GM23338 (cell line): ENCODE measurements at regions not wholly inside any gene's neighbourhood (a gene's known extent, or its start where the extent isn't known, plus 50 kb on each side); places are given as distances from the start of the nearest gene placed in this dataset.

Experiments used
- ATAC-seq: fragments of 200-7000 bp; cut with Tn5 transposase; 3 replicates; pipeline ENCODE4 v1.9.1; 2020
- DNase-seq: peaks from one replicate; pipeline ENCODE4 v3.0.0-alpha.2; 2015; ENCODE audit warnings: low spot score
- H2AFZ ChIP-seq: fragments of 200-600 bp; sonication (generic); 2 replicates; pipeline ENCODE4 v1.8.0; 2016; ENCODE audit warnings: antibody characterized with exemption, mild to moderate bottlenecking, moderate library complexity
- H3F3A ChIP-seq: fragments of 200-600 bp; sonication (generic); replicated peaks from 2 replicates; pipeline ENCODE4 v1.8.0; 2017; ENCODE audit warnings: antibody characterized with exemption, mixed run types, low read depth
- H3K27ac ChIP-seq: fragments of 200-600 bp; sonication (generic); 2 replicates; pipeline ENCODE4 v1.6.1; 2016; ENCODE audit warnings: low read depth
- H3K27me3 ChIP-seq: fragments of 200-600 bp; sonication (generic); 2 replicates; pipeline ENCODE4 v1.8.0; 2016; ENCODE audit warnings: mild to moderate bottlenecking, mixed run types, moderate library complexity; ENCODE audit not compliant: insufficient read depth
- H3K36me3 ChIP-seq: fragments of 200-600 bp; sonication (generic); 2 replicates; pipeline ENCODE4 v1.8.0; 2016; ENCODE audit warnings: mild to moderate bottlenecking; ENCODE audit not compliant: insufficient read depth
- H3K4me1 ChIP-seq: fragments of 200-600 bp; sonication (generic); 2 replicates; pipeline ENCODE4 v1.8.0; 2016; ENCODE audit warnings: mild to moderate bottlenecking, moderate library complexity; ENCODE audit not compliant: insufficient read depth
- H3K4me2 ChIP-seq: fragments of 200-600 bp; sonication (generic); 2 replicates; pipeline ENCODE4 v1.7.1; 2017; ENCODE audit warnings: mixed run types
- H3K4me3 ChIP-seq: fragments of 200-600 bp; sonication (generic); 2 replicates; pipeline ENCODE4 v1.6.1; 2016; ENCODE audit warnings: mixed run types
- H3K79me2 ChIP-seq: fragments of 200-600 bp; sonication (generic); replicated peaks from 2 replicates; pipeline ENCODE4 v1.8.0; 2017; ENCODE audit warnings: mild to moderate bottlenecking; ENCODE audit not compliant: insufficient read depth
- H3K9me2 ChIP-seq: fragments of 200-600 bp; sonication (generic); 2 replicates; pipeline ENCODE4 v1.8.0; 2017; ENCODE audit not compliant: insufficient read depth
- H4K20me1 ChIP-seq: fragments of 200-600 bp; sonication (generic); replicated peaks from 2 replicates; pipeline ENCODE4 v1.8.0; 2017; ENCODE audit warnings: mild to moderate bottlenecking; ENCODE audit not compliant: insufficient read depth
- H3K27ac Mint-ChIP-seq: 2 replicates; pipeline ENCODE4 v1.8.0; 2020; ENCODE audit warnings: inconsistent platforms, mild to moderate bottlenecking, moderate library complexity, mixed read lengths
- H3K27me3 Mint-ChIP-seq: 3 replicates; pipeline ENCODE4 v1.8.0; 2022; ENCODE audit warnings: low read depth, mild to moderate bottlenecking, moderate library complexity, mixed read lengths, inconsistent platforms; ENCODE audit not compliant: insufficient read depth, poor library complexity
- H3K36me3 Mint-ChIP-seq: 3 replicates; pipeline ENCODE4 v1.8.0; 2021; ENCODE audit warnings: low read depth, mild to moderate bottlenecking, inconsistent platforms, moderate library complexity, mixed read lengths
- H3K4me1 Mint-ChIP-seq: 3 replicates; pipeline ENCODE4 v1.8.0; 2020; ENCODE audit warnings: mild to moderate bottlenecking, inconsistent platforms, mixed read lengths
- H3K4me3 Mint-ChIP-seq: 3 replicates; pipeline ENCODE4 v1.8.0; 2021; ENCODE audit warnings: moderate library complexity, mild to moderate bottlenecking, inconsistent platforms, mixed read lengths
- H3K9me3 Mint-ChIP-seq: 3 replicates; pipeline ENCODE4 v1.8.0; 2020; ENCODE audit warnings: moderate library complexity, mild to moderate bottlenecking, inconsistent platforms, mixed read lengths
- CREB1 ChIP-seq: fragments of 250-450 bp; sonication (Bioruptor Pico); IDR thresholded peaks from 2 replicates; pipeline ENCODE4 v1.5.0; 2020; ENCODE audit warnings: low read depth, mild to moderate bottlenecking, moderate library complexity
- CTCF ChIP-seq, 2 experiments: fragments of 200-600 bp in 1 of 2; sonication (generic) in 1 of 2; conservative IDR thresholded peaks; 2 replicates each; pipeline versions ENCODE4 v1.5.1 to v1.6.1; 2016 to 2017; ENCODE audit warnings: antibody characterized with exemption in 2 of 2, low read depth in 2 of 2, mild to moderate bottlenecking in 2 of 2, moderate library complexity in 1 of 2
- ETS1 ChIP-seq: IDR thresholded peaks from 2 replicates; pipeline ENCODE4 v1.6.1; 2016; ENCODE audit warnings: antibody characterized with exemption
- EZH2 ChIP-seq: fragments of 200-600 bp; sonication (generic); IDR thresholded peaks from one replicate; pipeline ENCODE4 v1.8.0; 2017; ENCODE audit warnings: antibody characterized with exemption, mild to moderate bottlenecking, low read depth; ENCODE audit not compliant: unreplicated experiment
- EZH2phosphoT487 ChIP-seq: fragments of 200-600 bp; sonication (generic); IDR thresholded peaks from one replicate; pipeline ENCODE4 v1.8.1; 2018; ENCODE audit warnings: antibody characterized with exemption; ENCODE audit not compliant: unreplicated experiment
- JUNB ChIP-seq: IDR thresholded peaks from one replicate; pipeline ENCODE4 v1.6.1; 2016; ENCODE audit warnings: antibody characterized with exemption; ENCODE audit not compliant: unreplicated experiment
- NANOG ChIP-seq: IDR thresholded peaks from 2 replicates; pipeline ENCODE4 v1.6.1; 2016; ENCODE audit warnings: antibody characterized with exemption, borderline replicate concordance
- POLR2AphosphoS5 ChIP-seq: IDR thresholded peaks from 2 replicates; pipeline ENCODE4 v1.6.1; 2016; ENCODE audit warnings: antibody characterized with exemption, low read depth
- REST ChIP-seq: IDR thresholded peaks from one replicate; pipeline ENCODE4 v1.6.1; 2018; ENCODE audit warnings: antibody characterized with exemption; ENCODE audit not compliant: unreplicated experiment
- STAT1 ChIP-seq: IDR thresholded peaks from one replicate; pipeline ENCODE4 v1.6.1; 2016; ENCODE audit warnings: antibody characterized with exemption; ENCODE audit not compliant: unreplicated experiment
- ZNF114 ChIP-seq: fragments of 250-450 bp; sonication (Bioruptor Pico); IDR thresholded peaks from 2 replicates; pipeline ENCODE4 v1.5.0; 2020; ENCODE audit warnings: mild to moderate bottlenecking, moderate library complexity
- ZNF331 ChIP-seq: fragments of 250-450 bp; sonication (Bioruptor Pico); IDR thresholded peaks from 2 replicates; pipeline ENCODE4 v1.5.0; 2020; ENCODE audit warnings: low read depth, mild to moderate bottlenecking, moderate library complexity
- ZNF462 ChIP-seq: fragments of 250-450 bp; sonication (Bioruptor Pico); IDR thresholded peaks from 2 replicates; pipeline ENCODE4 v1.5.0; 2020; ENCODE audit warnings: mild to moderate bottlenecking, moderate library complexity

DNA sequence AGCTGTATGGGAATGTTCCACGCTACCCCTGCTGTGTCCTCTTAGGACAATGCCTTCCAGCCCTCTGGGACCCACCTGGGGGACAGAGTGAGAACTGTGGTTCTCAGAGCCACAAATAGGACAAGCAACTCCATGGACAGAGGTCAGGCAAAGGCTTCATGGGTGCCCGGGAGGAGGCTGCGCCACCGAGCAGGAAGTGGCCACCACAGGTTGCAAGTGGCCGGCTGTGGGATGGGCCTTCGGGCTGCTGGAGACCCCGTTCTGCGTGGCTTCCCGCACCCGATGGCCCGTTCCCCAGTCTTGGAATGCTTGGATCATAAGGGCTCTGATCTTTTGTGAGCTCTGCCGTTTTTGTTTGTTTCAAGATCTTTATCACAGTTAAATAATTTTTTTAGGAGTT lies 118.8 kb downstream of the BOD1 start:
- H3K4me1 Mint-ChIP-seq = peaks cover 11% of the 10 kb centered on the region
- H3K4me3 Mint-ChIP-seq = no peak overlapping the region
- Histone ChIP-seq H3K4me2 (no peak overlapping the region), H3K9me2 (peaks cover 5% of the 10 kb centered on the region; the same call in 1 of the 2 replicates), H3K27me3 (no peaks in the 10 kb centered on the region), H4K20me1 (no peaks in the 10 kb centered on the region), H2AFZ (no peak overlapping the region), H3F3A (no peaks in the 10 kb centered on the region), H3K27ac (no peak overlapping the region), H3K79me2 (no peaks in the 10 kb centered on the region), H3K4me3 (no peak overlapping the region), H3K36me3 (no peaks in the 10 kb centered on the region), H3K4me1 (0 out of 2 replicates have a peak, but pooled peaks cover 2% of the 10 kb centered on the region)
- H3K36me3 Mint-ChIP-seq = no peaks in the 10 kb centered on the region
- H3K9me3 Mint-ChIP-seq = no peaks in the 10 kb centered on the region
- TF ChIP-seq JUNB (no peak), NANOG (no peak), EZH2phosphoT487 (no peak), CREB1 (CRISPR knock-in tag) (no peak), ETS1 (no peak), ZNF114 (CRISPR knock-in tag) (no peak), POLR2AphosphoS5 (no peak), REST (no peak), STAT1 (no peak), CTCF (conservative IDR thresholded peaks at IDR 0.05; ENCODE audit: low read depth in 2 of 2) (no peak), ZNF462 (CRISPR knock-in tag) (no peak), ZNF331 (CRISPR knock-in tag) (no peak), EZH2 (no peak)
- ATAC-seq = no peak
- H3K27me3 Mint-ChIP-seq = peaks cover 10% of the 10 kb centered on the region
- no peak for DNase-seq
- H3K27ac Mint-ChIP-seq = no peak overlapping the region
